ENCODE measurements at regions not wholly inside any gene's neighbourhood (a gene's known extent, or its start where the extent isn't known, plus 50 kb on each side); places are given as distances from the start of the nearest gene placed in this dataset.

DNA sequence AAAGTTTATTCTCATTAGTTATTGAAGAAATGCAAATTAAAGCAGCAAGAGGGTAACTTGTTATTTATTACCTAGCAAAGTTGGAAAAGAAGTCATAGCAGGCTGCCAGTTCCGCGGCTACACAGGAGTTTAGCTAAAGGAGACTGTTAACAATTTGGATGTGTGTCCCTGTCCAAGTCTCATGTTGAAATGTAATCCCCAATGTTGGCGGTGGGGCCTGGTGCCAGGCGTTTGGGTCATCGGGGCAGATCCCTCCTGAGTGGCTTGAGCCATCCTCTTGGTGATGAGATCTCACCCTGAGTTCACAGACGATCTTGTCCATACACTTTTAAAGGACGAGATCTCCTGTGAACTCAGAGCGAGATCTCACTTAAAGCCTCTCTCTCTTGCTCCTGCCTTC lies 608.3 kb downstream of the SH2D4B start:
- TF ChIP-seq SUPT20H (IDR thresholded peaks at IDR 0.05; ENCODE audit: borderline replicate concordance, control insufficient read depth, low read depth, low read length): no peak
- TF ChIP-seq, protein P1, sequence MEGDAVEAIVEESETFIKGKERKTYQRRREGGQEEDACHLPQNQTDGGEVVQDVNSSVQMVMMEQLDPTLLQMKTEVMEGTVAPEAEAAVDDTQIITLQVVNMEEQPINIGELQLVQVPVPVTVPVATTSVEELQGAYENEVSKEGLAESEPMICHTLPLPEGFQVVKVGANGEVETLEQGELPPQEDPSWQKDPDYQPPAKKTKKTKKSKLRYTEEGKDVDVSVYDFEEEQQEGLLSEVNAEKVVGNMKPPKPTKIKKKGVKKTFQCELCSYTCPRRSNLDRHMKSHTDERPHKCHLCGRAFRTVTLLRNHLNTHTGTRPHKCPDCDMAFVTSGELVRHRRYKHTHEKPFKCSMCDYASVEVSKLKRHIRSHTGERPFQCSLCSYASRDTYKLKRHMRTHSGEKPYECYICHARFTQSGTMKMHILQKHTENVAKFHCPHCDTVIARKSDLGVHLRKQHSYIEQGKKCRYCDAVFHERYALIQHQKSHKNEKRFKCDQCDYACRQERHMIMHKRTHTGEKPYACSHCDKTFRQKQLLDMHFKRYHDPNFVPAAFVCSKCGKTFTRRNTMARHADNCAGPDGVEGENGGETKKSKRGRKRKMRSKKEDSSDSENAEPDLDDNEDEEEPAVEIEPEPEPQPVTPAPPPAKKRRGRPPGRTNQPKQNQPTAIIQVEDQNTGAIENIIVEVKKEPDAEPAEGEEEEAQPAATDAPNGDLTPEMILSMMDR (IDR thresholded peaks at IDR 0.05 in 2 of 3, conservative IDR thresholded peaks at IDR 0.05 in 1 of 3; ENCODE audit: control insufficient read depth in 2 of 3, extremely low read depth in 1 of 3, insufficient read depth in 1 of 3, low read depth in 3 of 3, low read length in 3 of 3): no peak
- no peak for TF ChIP-seq ZSCAN29 (IDR thresholded peaks at IDR 0.05)
- TF ChIP-seq ESRRA (IDR thresholded peaks at IDR 0.05; ENCODE audit: low read length): no peak
